K562 (cell line): ENCODE measurements at regions not wholly inside any gene's neighbourhood (a gene's known extent, or its start where the extent isn't known, plus 50 kb on each side); places are given as distances from the start of the nearest gene placed in this dataset.

Experiments used
- ATAC-seq: fragments of 200-7000 bp; cut with Tn5 transposase; 3 replicates; pipeline ENCODE4 v1.9.1; 2020; ENCODE audit warnings: moderate library complexity
- BruUV-seq: library from RNA; stranded (reverse); fragments of 400-500 nt; replicated peaks from 2 replicates; lab custom pipeline; 2021; lab: Mats Ljungman, UMichigan
- CTCF ChIA-PET: fragments of 300-600 bp; formaldehyde crosslinking; extraction: SDS; loops from one replicate; lab custom pipeline; 2021; ENCODE audit warnings: low intra/inter-chr PET ratio; lab: Yijun Ruan, JAX
- POLR2A ChIA-PET: fragments of 300-600, 350-650 bp; sonication (Branson Sonifier 250); formaldehyde crosslinking; extraction: SDS; loops from one replicate; lab custom pipeline; 2021; ENCODE audit warnings: antibody characterized with exemption, inconsistent platforms; lab: Yijun Ruan, JAX
- DNase-seq, 4 experiments: peaks; one replicate each; pipeline versions ENCODE4 v3.0.0 to v3.0.0-alpha.2; 2011 to 2018; ENCODE audit warnings: low spot score in 3 of 4, mixed read lengths in 3 of 4; ENCODE audit errors: extremely low read depth in 1 of 4
- FAIRE-seq: peaks from 2 replicates; lab custom pipeline; 2011; peaks lifted over from hg19 to GRCh38; lab: Jason Lieb, UNC
- H2AFZ ChIP-seq: 2 replicates; pipeline ENCODE4 v1.6.0; 2011; ENCODE audit warnings: low read depth, low read length, control low read depth, inconsistent platforms
- H3K27ac ChIP-seq: fragments of 200-600 bp; 3 replicates; pipeline ENCODE4 v1.8.0; 2011; ENCODE audit warnings: low read depth, mild to moderate bottlenecking, control low read depth, inconsistent platforms, low read length, moderate library complexity, mixed read lengths; ENCODE audit errors: extremely low read depth
- H3K27me3 ChIP-seq, 2 experiments: fragments of 300-600 bp in 1 of 2; 2 replicates in 1 of 2; 3 replicates in 1 of 2; pipeline versions ENCODE4 v1.6.0 to v1.8.0; 2011; ENCODE audit warnings: inconsistent platforms in 2 of 2, low read length in 2 of 2, mild to moderate bottlenecking in 1 of 2, mixed read lengths in 1 of 2, moderate library complexity in 1 of 2; ENCODE audit not compliant: control insufficient read depth in 2 of 2, insufficient read depth in 2 of 2
- H3K36me3 ChIP-seq: fragments of 300-600 bp; 3 replicates; pipeline ENCODE4 v1.8.0; 2011; ENCODE audit warnings: mild to moderate bottlenecking, low read length, inconsistent platforms; ENCODE audit not compliant: control insufficient read depth, insufficient read depth
- H3K4me1 ChIP-seq, 2 experiments: fragments of 200-600 bp in 1 of 2; replicated peaks in 1 of 2; 2 replicates in 1 of 2; 3 replicates in 1 of 2; pipeline versions ENCODE4 v1.5.1 to v1.8.0; 2011; ENCODE audit warnings: inconsistent platforms in 2 of 2, low read length in 2 of 2, mild to moderate bottlenecking in 1 of 2, mixed read lengths in 1 of 2, moderate library complexity in 1 of 2; ENCODE audit not compliant: control insufficient read depth in 2 of 2, insufficient read depth in 2 of 2
- H3K4me2 ChIP-seq: 2 replicates; pipeline ENCODE4 v1.6.1; 2011; ENCODE audit warnings: low read length, control low read depth, inconsistent platforms, mixed read lengths; ENCODE audit not compliant: insufficient read depth
- H3K4me3 ChIP-seq: fragments of 200-600 bp; sonication (generic), shearing (Covaris generic); 2 replicates; pipeline ENCODE4 v1.5.1; 2016; ENCODE audit warnings: control low read depth, inconsistent platforms
- H3K79me2 ChIP-seq: fragments of 200-600 bp; 3 replicates; pipeline ENCODE4 v1.8.0; 2011; ENCODE audit warnings: low read length, inconsistent platforms; ENCODE audit not compliant: control insufficient read depth, insufficient read depth
- H3K9ac ChIP-seq, 2 experiments: 2 replicates each; pipeline versions ENCODE4 v1.6.0 to v1.6.1; 2011; ENCODE audit warnings: low read depth in 2 of 2, low read length in 2 of 2, control low read depth in 1 of 2, inconsistent platforms in 1 of 2, mild to moderate bottlenecking in 1 of 2, mixed read lengths in 1 of 2; ENCODE audit not compliant: insufficient read depth in 1 of 2
- H3K9me1 ChIP-seq: one replicate; pipeline ENCODE4 v1.6.0; 2011; ENCODE audit warnings: inconsistent platforms, mild to moderate bottlenecking, low read length, moderate library complexity; ENCODE audit not compliant: control insufficient read depth, insufficient read depth
- H3K9me3 ChIP-seq: replicated peaks from 2 replicates; pipeline ENCODE4 v1.5.1; 2011; ENCODE audit warnings: low read depth, low read length, inconsistent platforms; ENCODE audit not compliant: control insufficient read depth, insufficient read depth
- H4K20me1 ChIP-seq: replicated peaks from 2 replicates; pipeline ENCODE4 v1.6.1; 2011; ENCODE audit warnings: low read length, inconsistent platforms, mixed read lengths; ENCODE audit not compliant: control insufficient read depth, insufficient read depth
- BRF2 ChIP-seq: IDR thresholded peaks from 3 replicates; pipeline ENCODE4 v1.6.1; 2011; ENCODE audit warnings: borderline replicate concordance, mild to moderate bottlenecking; ENCODE audit not compliant: insufficient read length, insufficient read depth
- FOXA3 ChIP-seq, 2 experiments: fragments of 450-650 bp in 1 of 2; sonication (generic) in 1 of 2; formaldehyde crosslinking; IDR thresholded peaks in 1 of 2; conservative IDR thresholded peaks in 1 of 2; 2 replicates each; pipeline versions ENCODE4 v1.4.0 to v1.8.0; 2020 to 2022; ENCODE audit warnings: mild to moderate bottlenecking in 2 of 2, missing genetic modification reagents in 1 of 2
- NFE2 ChIP-seq: IDR thresholded peaks from 2 replicates; pipeline ENCODE4 v1.6.1; 2014; ENCODE audit warnings: antibody characterized with exemption, low read depth
- NKRF ChIP-seq: fragments of 450-650 bp; IDR thresholded peaks from 2 replicates; pipeline ENCODE4 v1.6.1; 2016; ENCODE audit warnings: borderline replicate concordance
- TRIM24 ChIP-seq, 2 experiments: fragments of 450-650 bp; IDR thresholded peaks; 2 replicates each; pipeline ENCODE4 v1.6.1; 2016
- WGBS: fragments of 100-300 bp; shearing (Covaris generic); methylation state at CpG from one replicate; pipeline ENCODE4 v1.1.6; 2016; ENCODE audit warnings: low coverage, mixed read lengths; ENCODE audit not compliant: insufficient coverage; ENCODE audit errors: missing lambda C conversion rate; 5-methylcytosine and 5-hydroxymethylcytosine counted together
- in situ Hi-C: fragments of 300-500 bp; cut with MboI; formaldehyde crosslinking; loops from 4 replicates; pipeline ENCODE4 v1.15.0; 2018; ENCODE audit warnings: inconsistent platforms, mixed read lengths
- intact Hi-C: fragments of 100-400 bp; cut with micrococcal nuclease; formaldehyde crosslinking; loops from 2 replicates; pipeline ENCODE4 v1.14.2; 2022

GRCh38 chr2:145690183-145690778 lies 1170.4 kb upstream of the ZEB2 start:
- no TSS peak for BruUV-seq
- in situ Hi-C loops = no loop called here
- Histone ChIP-seq H3K27ac (0 out of 3 replicates have a peak overlapping the region, but pooled peaks have one; percentile 7), H3K9me1 (no peaks in the 10 kb centered on the region), H3K9ac (no peak overlapping the region), H3K9me3 (peaks cover 8% of the 10 kb centered on the region), H3K79me2 (no peaks in the 10 kb centered on the region), H3K4me2 (no peak overlapping the region), H3K4me3 (no peak overlapping the region), H2AFZ (peak overlapping the region; percentile 49; the same call in 1 of the 2 replicates), H3K27me3 (no peaks in the 10 kb centered on the region), H3K36me3 (peaks cover 19% of the 10 kb centered on the region), H3K4me1 (peaks cover 0 to 19% of the 10 kb centered on the region in 2 experiments; a peak in 3 of 5 replicates), H4K20me1 (no peaks in the 10 kb centered on the region)
- FAIRE-seq = no peak
- ATAC-seq = no peak
- DNase-seq = no peak
- CTCF ChIA-PET = no interaction called here
- POLR2A ChIA-PET = interaction anchor here (0.6 kb wide), 1 partner anchor 152 kb away, joined by 3 read pairs; no protein-coding TSS in a partner anchor
- intact Hi-C loops = no loop called here
- WGBS = 57% methylated on average over 5 of the region's 5 CpGs
- 0 out of 4 replicates have a peak, but pooled peaks of 1 of the 2 experiments have one; percentile 13 for TF ChIP-seq FOXA3 (CRISPR knock-in tag; conservative IDR thresholded peaks at IDR 0.05 in 1 of 2, IDR thresholded peaks at IDR 0.05 in 1 of 2)
- no peak for TF ChIP-seq NKRF
- 0 out of 4 replicates have a peak, but pooled peaks of 1 of the 2 experiments have one; percentile 17 for TF ChIP-seq TRIM24 (IDR thresholded peaks at IDR 0.05)
- TF ChIP-seq NFE2 = 0 out of 2 replicates have a peak, but pooled peaks have one; percentile 12
- TF ChIP-seq BRF2 = no peak
